ENCODE measurements at regions not wholly inside any gene's neighbourhood (a gene's known extent, or its start where the extent isn't known, plus 50 kb on each side); places are given as distances from the start of the nearest gene placed in this dataset.

- TF ChIP-seq FOXP4 (CRISPR knock-in tag; IDR thresholded peaks at IDR 0.05) (no peak), ZC3H4 (CRISPR knock-in tag; IDR thresholded peaks at IDR 0.05; ENCODE audit: borderline replicate concordance) (no peak), ZNF644 (CRISPR knock-in tag; IDR thresholded peaks at IDR 0.05; ENCODE audit: low read depth) (no peak), ZMAT3 (CRISPR knock-in tag; conservative IDR thresholded peaks at IDR 0.05) (no peak), FOXO4 (CRISPR knock-in tag; conservative IDR thresholded peaks at IDR 0.05) (no peak), SOX5 (CRISPR knock-in tag; IDR thresholded peaks at IDR 0.05; ENCODE audit: borderline replicate concordance) (0 out of 2 replicates have a peak, but pooled peaks have one; percentile 10), WIZ (CRISPR knock-in tag; IDR thresholded peaks at IDR 0.05) (0 out of 2 replicates have a peak, but pooled peaks have one; percentile 37), ZFX (CRISPR knock-in tag; IDR thresholded peaks at IDR 0.05; ENCODE audit: low read depth) (no peak), PBX3 (CRISPR knock-in tag; IDR thresholded peaks at IDR 0.05; ENCODE audit: borderline replicate concordance) (no peak), MXI1 (IDR thresholded peaks at IDR 0.05; ENCODE audit: borderline replicate concordance, low read depth, low read length) (no peak), ZNF790 (CRISPR knock-in tag; IDR thresholded peaks at IDR 0.05; ENCODE audit: borderline replicate concordance) (no peak), RBM22 (optimal IDR thresholded peaks at IDR 0.05; ENCODE audit: low read length) (no peak), HNF4G (IDR thresholded peaks at IDR 0.05; ENCODE audit: borderline replicate concordance, low read depth, low read length) (peak; percentile 65; the same call in 1 of the 2 replicates), HNF4G (CRISPR knock-in tag; IDR thresholded peaks at IDR 0.05; ENCODE audit: borderline replicate concordance, low read depth) (no peak), RBFOX2 (IDR thresholded peaks at IDR 0.05; ENCODE audit: low read depth, low read length) (no peak), AHR (CRISPR knock-in tag; IDR thresholded peaks at IDR 0.05) (no peak), ZNF607 (CRISPR knock-in tag; IDR thresholded peaks at IDR 0.05; ENCODE audit: borderline replicate concordance) (peak; percentile 39; the same call in 1 of the 2 replicates), IKZF1 (IDR thresholded peaks at IDR 0.05) (no peak), ZNF263 (CRISPR knock-in tag; IDR thresholded peaks at IDR 0.05) (no peak), SSRP1 (CRISPR knock-in tag; IDR thresholded peaks at IDR 0.05) (no peak), NR2F2 (IDR thresholded peaks at IDR 0.05; ENCODE audit: borderline replicate concordance, low read depth) (peak; percentile 70), ASH2L (IDR thresholded peaks at IDR 0.05; ENCODE audit: insufficient read length, low read depth, low read length) (no peak), CEBPB (IDR thresholded peaks at IDR 0.05; ENCODE audit: borderline replicate concordance, low read depth, low read length) (peak; percentile 22; the same call in 1 of the 2 replicates), ZNF225 (CRISPR knock-in tag; IDR thresholded peaks at IDR 0.05) (no peak), SALL2 (CRISPR knock-in tag; IDR thresholded peaks at IDR 0.05) (no peak), SMAD9 (CRISPR knock-in tag; IDR thresholded peaks at IDR 0.05) (no peak), ZBTB42 (CRISPR knock-in tag; IDR thresholded peaks at IDR 0.05) (no peak), TBX2 (CRISPR knock-in tag; IDR thresholded peaks at IDR 0.05; ENCODE audit: borderline replicate concordance) (no peak)
Measured at GRCh38 chr6:23559587-23560343, 566.2 kb upstream of the NRSN1 start (continued).

Data from HepG2 (cell line).